NCI-H1694 (cell line): ENCODE measurements at regions not wholly inside any gene's neighbourhood (a gene's known extent, or its start where the extent isn't known, plus 50 kb on each side); places are given as distances from the start of the nearest gene placed in this dataset.

Experiments used
- DNase-seq: peaks from one replicate; lab custom pipeline; 2025; lab: John Stamatoyannopoulos, UW

DNA sequence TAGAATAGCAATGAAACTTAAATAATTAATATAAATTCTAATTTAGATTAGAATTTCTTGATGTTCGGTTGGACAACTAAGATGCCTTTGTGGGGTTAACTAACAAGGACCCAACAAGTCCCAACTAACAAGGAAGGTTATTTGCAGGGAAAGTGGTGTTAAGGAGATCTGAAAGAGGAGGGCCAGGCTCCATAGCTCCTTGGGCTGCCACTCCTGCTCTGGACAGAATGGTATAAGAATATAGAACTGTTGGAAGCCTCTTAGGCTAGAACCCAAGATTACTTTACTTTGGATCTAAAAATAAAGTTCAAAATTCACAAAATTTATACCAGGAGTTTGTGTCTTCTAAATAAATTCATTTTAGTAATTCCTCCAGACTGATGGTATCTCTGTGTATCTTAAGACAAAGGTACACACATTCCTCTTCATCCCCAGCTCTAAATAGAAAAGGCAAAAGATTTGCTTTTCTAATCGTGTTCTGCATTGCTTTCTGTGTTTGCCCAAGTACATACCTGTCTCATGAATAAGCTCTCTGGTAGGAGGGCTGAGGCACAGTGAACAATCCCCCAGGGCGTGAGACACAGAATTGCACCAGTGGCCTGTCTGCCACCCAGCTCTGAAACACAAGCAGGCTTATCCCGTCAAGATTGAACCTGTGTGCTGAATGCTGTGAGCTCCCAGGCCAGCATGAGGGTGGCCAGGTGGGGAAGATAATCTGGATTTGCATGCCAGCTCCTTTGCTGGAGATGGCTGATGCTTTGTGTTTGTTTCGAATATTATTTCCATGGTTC is 176.0 kb downstream of the ACKR3 start:
- DNase-seq = no peak

DNA sequence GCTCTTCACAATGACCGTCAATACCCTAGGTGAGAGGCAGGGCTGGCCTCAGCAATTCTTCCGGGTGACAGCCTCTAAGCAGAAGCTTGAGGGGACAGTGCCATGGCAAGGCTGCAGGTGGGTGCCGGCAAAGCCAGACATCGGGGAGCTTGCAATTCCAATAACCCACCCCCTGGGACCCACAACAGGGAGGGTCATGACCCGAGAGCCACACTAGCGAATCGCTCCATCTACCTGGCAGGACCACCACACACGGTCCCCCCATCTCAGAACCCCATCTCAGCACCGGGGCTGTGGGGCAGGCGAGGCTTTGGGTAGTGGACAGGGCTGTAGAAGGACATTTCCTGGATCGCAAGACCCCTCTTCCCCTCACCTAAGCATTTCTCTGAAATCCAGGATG is 177.2 kb downstream of the ACKR3 start:
- no peak for DNase-seq

DNA sequence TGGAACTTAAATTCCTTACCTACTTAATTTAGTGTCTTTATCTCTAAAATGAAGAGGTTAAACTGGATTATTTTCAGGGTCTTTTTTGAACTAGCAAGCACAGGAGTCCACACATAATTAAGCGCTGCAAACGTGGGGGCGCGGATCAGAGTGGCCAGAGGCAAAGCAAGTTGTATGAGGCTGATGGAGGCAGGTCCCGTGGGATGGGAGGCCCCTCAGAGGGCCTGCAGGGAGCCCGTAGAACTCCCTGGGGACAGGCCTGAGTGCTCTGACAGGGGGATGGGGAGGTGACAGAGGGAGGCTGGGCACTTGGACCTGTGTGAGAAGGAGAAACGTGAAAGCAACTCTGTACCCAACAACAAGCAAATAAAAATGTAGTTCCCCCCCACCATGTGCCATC is 177.8 kb downstream of the ACKR3 start:
- no peak for DNase-seq

DNA sequence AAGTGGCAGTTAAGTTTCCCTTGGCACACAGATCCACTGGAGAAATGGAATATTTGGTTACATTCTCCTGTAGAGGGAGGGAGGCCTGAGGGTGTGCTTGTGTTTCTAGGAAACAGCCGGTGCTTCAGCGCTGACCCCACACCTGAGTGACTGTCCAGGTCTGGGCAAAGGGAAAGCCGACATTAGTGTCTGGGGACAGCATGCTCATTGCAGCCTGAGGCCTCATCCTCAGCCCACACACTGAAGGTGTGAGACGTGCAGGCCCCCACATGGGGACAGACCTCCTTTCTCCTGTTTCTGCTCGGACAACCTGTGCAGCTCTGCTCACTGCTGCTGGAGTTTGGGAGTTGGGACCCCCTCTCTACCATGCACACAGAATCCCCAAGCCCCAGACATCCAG is 178.3 kb downstream of the ACKR3 start:
- DNase-seq = no peak

DNA sequence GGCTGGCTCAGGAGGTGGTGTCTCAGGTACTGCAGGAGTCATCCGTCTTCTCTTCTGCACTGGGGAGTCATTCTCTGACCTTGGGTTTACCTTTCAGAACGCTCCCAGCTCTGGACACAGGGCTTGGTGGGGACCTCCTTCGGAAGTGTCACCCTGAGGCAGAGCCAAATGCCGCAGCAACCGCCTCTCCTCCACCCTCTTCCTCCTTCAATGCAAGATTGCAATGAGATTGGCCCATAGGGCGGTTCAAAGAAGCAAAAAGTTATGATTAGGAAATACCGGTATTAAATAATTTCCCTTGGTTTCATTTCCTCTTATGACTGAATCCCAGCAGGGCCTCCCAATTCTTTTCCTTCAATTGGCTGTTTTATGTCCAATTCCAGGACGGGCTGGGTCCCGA is 178.8 kb downstream of the ACKR3 start:
- no peak for DNase-seq

DNA sequence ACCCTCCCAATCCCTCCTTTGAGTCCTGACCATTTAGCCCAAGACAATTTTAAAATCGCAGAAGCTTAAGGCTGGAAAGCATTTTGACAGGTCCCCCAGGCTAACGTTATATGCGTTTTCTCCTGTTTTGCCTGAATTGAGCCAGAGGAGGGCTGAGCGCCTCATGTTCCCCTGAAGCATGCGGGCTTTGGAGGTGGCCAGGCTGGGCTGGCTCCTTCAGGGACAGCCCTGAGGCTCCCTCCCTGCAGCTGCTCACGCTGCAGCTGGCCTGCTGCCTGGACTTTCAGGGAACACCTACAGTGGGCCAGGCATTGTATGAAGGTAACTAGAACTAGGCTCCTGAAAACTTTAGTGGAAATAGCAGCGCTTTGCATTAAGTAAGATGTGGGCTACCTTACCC is 179.2 kb downstream of the ACKR3 start:
- DNase-seq = no peak

DNA sequence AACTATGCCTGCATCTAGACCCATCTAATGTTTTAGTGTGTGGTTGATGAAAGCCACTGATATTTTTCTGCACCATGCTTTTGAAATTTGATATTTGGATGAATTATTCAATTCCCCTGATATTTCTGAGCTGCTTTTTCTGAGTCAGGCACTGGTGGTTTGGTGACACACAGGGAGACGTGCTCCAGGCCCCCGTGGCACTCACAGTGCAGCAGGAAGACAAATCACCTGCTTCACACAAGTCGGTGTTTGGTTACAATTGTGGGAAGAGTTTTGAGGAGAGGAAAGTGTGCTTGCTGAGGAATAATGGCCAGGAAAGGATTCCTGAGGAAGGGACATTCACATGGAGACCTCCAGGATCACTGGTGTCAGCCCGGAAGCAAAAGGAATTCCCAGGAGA is 179.7 kb downstream of the ACKR3 start:
- no peak for DNase-seq

DNA sequence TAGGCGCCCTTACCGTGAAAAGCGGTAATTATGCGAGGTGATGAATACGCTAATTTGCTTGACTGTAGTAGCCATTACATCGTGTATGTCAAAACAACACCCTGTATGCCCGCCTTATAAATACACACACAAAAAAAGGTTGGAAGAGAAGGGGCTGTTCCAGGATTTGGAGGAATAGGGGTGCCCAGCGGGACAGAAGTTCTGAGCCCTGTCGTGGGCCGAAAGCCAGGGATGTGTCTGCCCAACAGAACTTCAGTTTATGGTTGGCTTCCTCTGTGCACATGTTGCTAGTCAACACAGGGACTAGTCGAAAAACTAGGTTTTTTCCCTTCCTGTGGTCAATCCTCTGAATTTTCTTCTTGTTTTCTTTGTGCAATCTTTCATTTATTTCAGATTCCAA is 182.5 kb downstream of the ACKR3 start:
- no peak for DNase-seq

DNA sequence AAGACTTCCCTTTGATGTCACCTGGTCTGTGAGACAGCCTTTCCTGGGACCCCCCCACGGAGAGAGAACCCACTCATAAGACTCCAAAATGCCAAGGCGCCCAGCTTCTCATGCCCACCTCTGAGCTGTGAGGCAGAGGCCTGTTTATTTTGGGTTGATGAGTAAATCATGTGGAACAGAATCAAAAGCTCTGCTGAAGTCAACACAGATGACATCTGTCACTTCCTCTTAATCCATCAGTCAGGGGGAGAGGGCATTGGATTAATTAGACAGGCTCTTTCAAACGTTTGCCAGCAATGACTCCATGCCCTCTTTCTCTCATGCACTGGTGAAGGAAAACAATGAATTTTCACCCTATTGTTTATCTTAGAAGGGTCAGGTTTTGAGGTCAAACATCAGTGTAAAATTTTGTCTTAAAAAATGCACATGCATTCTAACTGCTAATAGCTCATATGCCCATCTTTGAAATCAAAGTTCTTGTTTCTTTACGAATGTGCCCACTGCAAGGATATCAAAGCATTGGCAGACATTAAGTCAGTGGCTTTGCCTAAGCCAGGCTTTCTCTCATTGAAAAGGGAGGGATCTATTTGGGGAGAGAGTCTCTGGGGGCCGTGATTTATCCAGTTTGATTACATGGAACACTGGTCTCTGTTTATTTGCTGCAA is 184.1 kb downstream of the ACKR3 start:
- DNase-seq = peak; percentile 97

DNA sequence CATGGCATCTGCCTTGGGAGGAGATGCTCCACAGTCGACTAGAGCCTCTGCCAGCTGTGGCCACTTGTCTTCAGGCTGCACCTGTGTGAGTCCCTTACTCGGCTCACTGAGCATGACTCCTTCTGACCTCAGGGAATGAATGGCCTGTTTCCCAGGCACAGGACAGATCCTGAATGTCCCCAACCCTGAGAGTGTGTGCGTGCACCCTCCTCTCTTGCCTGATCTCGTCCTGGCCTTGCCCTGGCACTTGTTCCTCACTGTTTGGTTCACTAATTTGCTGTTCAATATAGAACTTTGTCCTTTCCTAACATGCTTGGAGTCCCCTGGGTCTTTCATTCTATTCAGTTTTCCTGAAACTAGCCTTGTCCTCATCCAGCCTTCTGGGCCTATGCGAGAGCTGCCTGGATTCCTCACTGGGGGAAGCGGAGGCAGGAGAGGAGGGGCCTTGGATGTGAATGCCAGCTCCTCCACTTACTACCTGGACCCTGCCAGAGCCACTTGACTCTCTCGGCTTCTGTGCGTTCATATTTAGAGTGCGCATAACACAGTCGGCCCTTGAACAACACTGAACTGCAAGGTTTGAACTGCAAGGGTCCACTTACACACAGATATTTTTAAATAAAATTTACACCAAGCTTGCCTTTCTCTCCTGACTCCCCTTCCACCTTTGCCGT is 184.8 kb downstream of the ACKR3 start:
- DNase-seq = no peak

DNA sequence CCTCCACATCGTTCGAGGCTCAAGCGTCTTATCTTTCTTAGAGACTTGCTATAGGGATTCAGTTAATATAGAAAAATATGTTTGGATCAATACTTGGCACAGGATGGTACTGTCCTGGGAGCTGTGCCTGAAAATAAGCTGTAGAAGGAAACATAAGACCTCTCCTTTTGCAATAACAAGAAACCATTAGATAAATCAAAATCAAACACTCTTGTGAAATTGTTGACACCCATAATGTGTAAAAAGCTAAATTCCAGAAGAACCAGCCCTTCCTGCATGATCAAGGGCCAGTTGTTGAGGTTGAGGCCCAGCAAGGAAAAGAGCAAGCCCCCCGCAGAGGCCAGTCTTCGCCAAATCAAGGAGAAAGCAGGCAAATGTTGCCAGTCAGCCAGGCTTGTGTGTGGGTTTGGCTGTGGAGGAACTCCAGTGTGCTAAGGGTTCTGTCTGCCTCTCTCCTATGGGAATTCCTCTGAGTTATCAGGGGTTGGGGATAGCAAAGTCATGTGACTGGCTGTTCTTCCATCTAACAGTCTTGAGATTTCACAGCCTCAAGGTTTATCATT is 185.7 kb downstream of the ACKR3 start:
- DNase-seq = no peak

DNA sequence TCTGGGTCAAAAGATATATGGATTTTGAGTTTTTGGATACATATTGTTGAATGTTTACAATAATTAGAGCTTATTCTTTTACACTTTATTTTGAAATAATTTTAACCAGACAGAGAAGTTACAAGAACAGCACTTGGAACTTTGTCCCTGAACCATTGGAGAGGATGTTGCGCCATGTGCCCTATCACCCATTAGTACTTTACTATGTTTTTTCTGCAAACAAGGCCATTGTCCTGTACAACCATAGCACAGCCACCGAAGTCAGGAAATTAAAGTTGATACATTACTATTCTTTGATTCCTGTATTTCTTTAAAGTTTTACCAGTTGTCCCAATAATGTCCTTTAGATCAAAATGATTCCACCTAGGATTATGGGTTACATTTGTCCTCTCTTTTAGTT is 188.8 kb downstream of the ACKR3 start:
- no peak for DNase-seq

DNA sequence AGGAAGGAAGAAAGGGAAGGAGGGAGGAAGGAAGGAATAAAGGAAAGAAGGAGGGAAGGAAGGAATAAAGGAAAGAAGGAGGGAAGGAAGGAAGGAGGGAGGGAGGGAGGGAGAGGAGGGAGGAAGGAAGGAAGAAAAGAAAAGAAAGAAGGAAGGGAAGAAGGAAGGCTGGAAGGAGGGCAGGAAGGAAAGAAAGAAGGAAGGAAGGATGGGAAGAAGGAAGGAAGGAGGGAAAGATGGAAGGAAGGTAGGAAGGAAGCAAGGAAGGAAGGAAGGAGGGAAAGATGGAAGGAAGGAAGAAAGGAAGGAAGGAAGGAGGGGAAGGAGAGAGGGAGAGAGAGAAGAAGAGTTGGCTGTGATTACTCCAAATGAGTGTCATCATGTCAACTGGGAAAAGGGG is 190.6 kb downstream of the ACKR3 start:
- no peak for DNase-seq

DNA sequence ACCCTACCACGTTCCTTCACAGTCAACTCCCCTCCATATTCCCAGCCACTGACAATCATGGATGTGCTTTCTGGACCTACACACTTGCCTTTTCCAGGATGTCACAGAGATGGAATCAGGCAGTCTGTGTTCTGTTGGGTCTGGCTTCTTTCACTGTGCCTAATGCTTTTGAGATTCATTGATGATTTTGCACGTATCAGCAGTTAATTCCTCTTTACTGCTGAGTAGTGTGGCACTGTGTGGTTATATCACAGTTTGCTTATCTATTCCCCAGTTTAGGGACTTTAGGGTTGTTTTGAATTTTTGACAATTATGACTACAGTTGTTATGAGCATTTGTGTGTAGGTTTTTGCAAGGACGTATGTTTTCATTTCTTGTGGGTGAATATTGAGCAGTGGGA is 191.7 kb downstream of the ACKR3 start:
- DNase-seq = no peak

DNA sequence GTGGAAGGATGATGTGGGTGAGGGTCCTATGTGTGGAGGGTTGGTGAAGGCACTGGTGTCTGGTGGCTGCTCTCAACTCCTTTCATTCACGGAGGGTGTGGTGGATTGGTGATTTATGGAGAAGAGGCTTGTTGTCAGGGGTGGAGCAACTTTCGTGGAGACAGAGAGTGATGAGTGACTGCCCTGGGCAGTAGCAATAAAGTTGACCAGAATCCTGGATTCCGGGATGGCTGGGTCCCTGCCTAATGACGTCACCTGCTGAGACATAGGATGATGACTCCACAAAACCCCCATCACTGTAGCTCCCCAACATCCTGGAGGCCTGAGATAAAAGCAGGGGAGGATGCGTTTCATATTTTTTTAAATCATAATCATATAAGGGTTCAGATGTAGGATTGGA is 193.0 kb downstream of the ACKR3 start:
- DNase-seq = no peak

DNA sequence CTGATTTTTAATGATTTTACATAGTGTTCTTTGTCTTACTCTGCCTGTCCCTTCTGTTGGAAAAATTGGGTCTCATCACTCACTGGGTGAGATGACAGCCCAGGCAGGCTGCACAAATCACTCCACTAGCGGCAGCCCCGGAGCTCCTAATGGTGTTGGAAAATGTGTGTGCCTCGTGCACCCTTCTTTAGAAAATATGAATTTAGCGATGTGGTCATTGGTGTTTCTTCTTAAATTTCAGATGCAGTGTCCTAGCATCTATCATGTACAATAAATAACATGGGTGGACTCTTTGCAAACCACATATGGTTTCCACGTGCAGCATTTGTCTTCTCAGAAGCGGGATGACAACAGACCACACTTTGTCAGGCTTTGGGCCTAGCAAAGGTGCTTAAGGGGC is 194.2 kb downstream of the ACKR3 start:
- DNase-seq = no peak

DNA sequence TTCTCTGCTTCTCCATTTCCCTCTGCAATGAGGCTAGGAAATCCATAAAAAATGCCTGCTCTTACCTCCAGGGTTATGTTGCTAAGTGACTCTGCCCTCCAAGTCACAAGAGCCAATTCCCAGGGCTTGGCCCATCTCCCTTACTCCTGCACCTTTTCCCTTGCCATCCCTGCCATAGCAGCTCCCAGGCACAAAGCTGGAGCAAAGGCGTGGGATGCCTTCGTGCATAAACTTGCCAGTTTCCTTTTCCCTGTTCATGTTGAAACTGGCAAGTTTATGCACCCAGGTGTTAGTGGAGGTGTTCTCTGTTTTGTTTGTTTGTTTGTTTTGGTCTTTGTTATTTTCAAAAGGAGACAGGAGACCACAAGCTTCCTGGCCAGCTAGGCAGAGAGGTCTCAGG is 195.1 kb downstream of the ACKR3 start:
- DNase-seq = no peak

DNA sequence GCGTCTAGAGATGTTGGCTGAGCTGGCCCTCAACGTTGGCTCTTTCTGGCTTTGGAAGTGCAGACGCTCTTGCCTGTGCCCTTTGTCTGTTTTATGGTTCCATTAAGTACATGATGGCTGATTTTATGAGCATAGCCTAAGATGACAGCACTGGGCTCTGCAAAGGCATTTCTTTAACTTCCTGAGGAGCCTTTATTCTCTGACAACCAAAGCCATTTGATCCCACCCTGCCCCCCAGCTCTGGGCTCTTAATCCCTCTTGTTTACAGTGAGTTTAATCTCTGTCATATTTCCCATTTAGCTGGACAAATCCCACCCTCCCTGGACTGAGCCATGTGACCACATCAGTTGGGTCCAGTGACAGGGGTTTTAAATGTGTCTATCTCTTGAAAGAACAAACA is 195.9 kb downstream of the ACKR3 start:
- no peak for DNase-seq

DNA sequence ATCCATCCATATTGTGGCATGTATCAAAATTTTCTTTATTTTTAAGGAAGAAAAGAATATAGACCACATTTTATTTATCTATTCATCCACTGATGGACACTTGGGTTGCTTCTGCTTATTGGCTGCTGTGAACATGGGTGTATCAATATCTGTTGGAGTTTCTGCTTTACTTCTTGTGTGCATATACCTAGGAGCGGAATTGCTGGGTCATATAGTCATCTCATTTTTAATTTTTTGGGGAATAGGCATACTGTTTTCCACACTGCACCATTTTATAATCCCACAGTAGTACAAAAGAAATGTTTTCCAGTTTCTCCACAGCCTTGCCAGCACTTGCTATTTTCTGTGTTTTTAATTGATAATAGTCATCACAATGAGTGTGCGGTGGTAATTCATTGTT is 197.2 kb downstream of the ACKR3 start:
- no peak for DNase-seq

DNA sequence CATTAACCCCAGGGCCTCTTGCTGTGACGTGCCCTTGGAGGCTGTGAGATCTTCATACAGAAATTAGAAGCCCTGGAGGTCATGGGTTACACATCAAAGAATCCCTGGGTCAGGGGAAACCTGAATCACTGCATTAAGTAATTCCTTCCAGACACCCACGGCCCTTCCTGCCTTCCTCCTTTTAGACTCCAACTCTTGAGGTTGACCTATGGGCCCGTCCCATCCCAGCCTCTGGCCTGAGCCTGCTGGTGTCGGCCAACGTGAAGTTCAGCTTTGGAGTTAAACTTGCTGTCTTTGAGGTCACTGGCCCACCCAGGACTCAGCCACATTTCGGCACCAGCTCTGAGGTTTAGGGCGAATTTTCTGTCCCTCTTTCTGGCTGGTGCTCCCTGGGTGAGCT is 198.3 kb downstream of the ACKR3 start:
- DNase-seq = no peak

DNA sequence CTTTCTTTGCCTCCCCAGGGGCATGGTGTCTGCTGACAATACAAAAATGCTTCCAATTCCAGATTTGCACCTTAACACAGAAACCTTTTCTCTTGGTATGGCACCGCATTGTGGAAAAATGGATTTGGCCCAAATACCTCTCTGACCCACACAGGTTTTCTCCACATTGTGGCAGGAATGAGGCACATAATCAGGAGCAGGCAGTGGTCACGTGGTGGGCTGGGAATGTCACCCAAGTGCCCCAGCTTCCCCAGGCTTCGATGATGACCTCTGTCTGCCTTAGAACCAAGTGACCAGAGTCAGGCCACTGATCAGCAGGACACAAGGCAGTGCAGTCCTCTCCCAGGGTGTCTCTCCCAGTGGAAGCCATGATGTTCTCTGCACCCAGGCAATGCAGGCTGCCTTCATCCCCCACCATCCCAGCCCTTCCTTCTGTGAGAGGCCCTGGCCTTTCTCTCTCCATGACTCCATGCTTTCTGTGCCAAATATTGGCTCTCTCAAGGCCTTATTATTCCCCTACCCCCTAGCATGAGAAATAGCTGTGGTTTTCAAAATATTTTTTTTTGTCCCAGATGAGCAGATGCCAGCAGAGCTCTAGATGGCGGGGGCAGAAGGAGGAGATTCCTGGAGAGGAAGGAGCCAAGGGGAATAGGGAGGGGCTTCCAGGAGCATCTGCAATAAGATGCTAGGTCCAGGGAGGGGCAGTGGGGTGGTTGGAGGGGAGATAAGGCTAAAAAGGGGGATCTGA is 198.9 kb downstream of the ACKR3 start:
- no peak for DNase-seq

DNA sequence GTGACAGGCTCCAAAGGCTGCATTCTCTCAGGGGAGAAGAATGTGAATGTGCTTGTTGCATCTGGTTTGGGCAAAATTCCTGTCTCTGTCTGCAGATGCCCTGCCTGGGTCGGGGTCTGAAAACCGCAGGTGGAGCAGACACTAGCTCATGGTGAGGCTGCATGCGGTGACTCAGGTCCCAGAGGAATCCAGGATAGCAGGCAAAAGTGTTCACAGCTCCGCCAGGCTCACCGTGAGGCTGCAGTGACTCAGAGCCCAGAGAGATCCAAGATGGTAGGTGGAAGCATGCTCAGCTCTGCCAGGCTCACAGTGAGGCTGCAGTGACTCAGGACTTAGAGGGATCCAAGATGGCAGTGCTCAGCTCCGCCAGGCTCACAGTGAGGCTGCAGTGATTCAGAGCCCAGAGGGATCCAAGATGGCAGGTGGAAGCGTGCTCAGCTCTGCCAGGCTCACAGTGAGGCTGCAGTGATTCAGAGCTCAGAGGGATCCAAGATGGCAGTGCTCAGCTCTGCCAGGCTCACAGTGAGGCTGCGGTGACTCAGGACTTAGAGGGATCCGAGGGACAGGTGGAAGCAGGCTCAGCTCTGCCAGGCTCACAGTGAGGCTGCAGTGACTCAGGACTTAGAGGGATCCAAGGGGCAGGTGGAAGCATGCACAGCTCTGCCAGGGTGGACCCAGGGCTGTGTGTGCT is 200.5 kb downstream of the ACKR3 start:
- no peak for DNase-seq
